WTC11 (cell line): ENCODE measurements at regions not wholly inside any gene's neighbourhood (a gene's known extent, or its start where the extent isn't known, plus 50 kb on each side); places are given as distances from the start of the nearest gene placed in this dataset.

Experiments
- ATAC-seq: fragments of 200-7000 bp; cut with Tn5 transposase; 2 replicates; pipeline ENCODE4 v1.10.0; 2021; ENCODE audit warnings: mild to moderate bottlenecking, moderate library complexity
- CTCF ChIA-PET: fragments of 300-600 bp; sonication (Branson Sonifier 250); formaldehyde crosslinking; loops from one replicate; lab custom pipeline; 2021; ENCODE audit warnings: antibody characterized with exemption; lab: Charles Lee
- POLR2A ChIA-PET: fragments of 350-600 bp; sonication (Branson Sonifier 250); formaldehyde crosslinking; loops from one replicate; lab custom pipeline; 2021; ENCODE audit warnings: antibody characterized with exemption; lab: Charles Lee
- DNase-seq: peaks from one replicate; pipeline ENCODE4 v3.0.0; 2021; ENCODE audit warnings: low spot score
- H3K27ac Mint-ChIP-seq: 2 replicates; pipeline ENCODE4 v1.8.0; 2021; ENCODE audit warnings: mixed read lengths
- H3K27me3 Mint-ChIP-seq: 2 replicates; pipeline ENCODE4 v1.8.0; 2021; ENCODE audit warnings: low read depth, mild to moderate bottlenecking, moderate library complexity, mixed read lengths
- H3K36me3 Mint-ChIP-seq: 2 replicates; pipeline ENCODE4 v1.8.0; 2021; ENCODE audit warnings: mixed read lengths
- H3K4me1 Mint-ChIP-seq: 2 replicates; pipeline ENCODE4 v1.8.0; 2022; ENCODE audit warnings: mixed read lengths
- H3K4me3 Mint-ChIP-seq: 2 replicates; pipeline ENCODE4 v1.8.0; 2021; ENCODE audit warnings: mild to moderate bottlenecking, moderate library complexity, mixed read lengths
- H3K9me3 Mint-ChIP-seq: 2 replicates; pipeline ENCODE4 v1.8.0; 2021; ENCODE audit warnings: mixed read lengths
- ATF6 ChIP-seq: sonication (generic); formaldehyde crosslinking; IDR thresholded peaks from 2 replicates; pipeline ENCODE4 v1.8.1; 2023; ENCODE audit warnings: mild to moderate bottlenecking, missing genetic modification reagents
- CDX4 ChIP-seq: fragments of 250-450 bp; sonication (Bioruptor Pico); IDR thresholded peaks from 2 replicates; pipeline ENCODE4 v1.9.0; 2021; ENCODE audit warnings: moderate library complexity, mild to moderate bottlenecking, inconsistent platforms, borderline replicate concordance
- E2F1 ChIP-seq: sonication (generic); formaldehyde crosslinking; IDR thresholded peaks from 2 replicates; pipeline ENCODE4 v1.8.0; 2022; ENCODE audit warnings: mild to moderate bottlenecking, missing genetic modification reagents
- E2F4 ChIP-seq: sonication (generic); formaldehyde crosslinking; IDR thresholded peaks from 2 replicates; pipeline ENCODE4 v1.8.1; 2022; ENCODE audit warnings: low read depth, mild to moderate bottlenecking, moderate library complexity, missing genetic modification reagents, borderline replicate concordance
- E2F5 ChIP-seq: sonication (generic); formaldehyde crosslinking; IDR thresholded peaks from 2 replicates; pipeline ENCODE4 v1.8.1; 2022; ENCODE audit warnings: mild to moderate bottlenecking, moderate library complexity, missing genetic modification reagents
- ELF4 ChIP-seq: sonication (generic); formaldehyde crosslinking; IDR thresholded peaks from 2 replicates; pipeline ENCODE4 v1.8.1; 2022; ENCODE audit warnings: low read depth, mild to moderate bottlenecking, moderate library complexity, missing genetic modification reagents
- ETV6 ChIP-seq: sonication (generic); formaldehyde crosslinking; IDR thresholded peaks from 2 replicates; pipeline ENCODE4 v1.8.1; 2022; ENCODE audit warnings: mild to moderate bottlenecking, missing genetic modification reagents
- FOXK1 ChIP-seq: sonication (generic); formaldehyde crosslinking; IDR thresholded peaks from 2 replicates; pipeline ENCODE4 v1.8.0; 2022; ENCODE audit warnings: mild to moderate bottlenecking, moderate library complexity, missing genetic modification reagents
- GRHL2 ChIP-seq: fragments of 250-450 bp; sonication (Bioruptor Pico); IDR thresholded peaks from 2 replicates; pipeline ENCODE4 v1.8.0; 2022; ENCODE audit warnings: mild to moderate bottlenecking, moderate library complexity; ENCODE audit not compliant: insufficient replicate concordance, severe bottlenecking
- HMGA2 ChIP-seq: fragments of 250-450 bp; sonication (Bioruptor Pico); IDR thresholded peaks from 2 replicates; pipeline ENCODE4 v1.4.0; 2021; ENCODE audit warnings: mild to moderate bottlenecking, moderate library complexity
- MXD4 ChIP-seq: fragments of 250-450 bp; sonication (Bioruptor Pico); IDR thresholded peaks from 2 replicates; pipeline ENCODE4 v1.8.0; 2021; ENCODE audit warnings: mild to moderate bottlenecking, moderate library complexity, borderline replicate concordance
- NFYB ChIP-seq: sonication (generic); formaldehyde crosslinking; conservative IDR thresholded peaks from 2 replicates; pipeline ENCODE4 v1.8.0; 2022; ENCODE audit warnings: low read depth, missing genetic modification reagents
- NR1H2 ChIP-seq: sonication (generic); formaldehyde crosslinking; IDR thresholded peaks from 2 replicates; pipeline ENCODE4 v1.9.0; 2021; ENCODE audit warnings: mild to moderate bottlenecking, moderate library complexity, missing genetic modification reagents
- OVOL2 ChIP-seq: fragments of 250-450 bp; sonication (Bioruptor Pico); IDR thresholded peaks from 2 replicates; pipeline ENCODE4 v1.9.0; 2021; ENCODE audit warnings: mild to moderate bottlenecking, borderline replicate concordance
- RELA ChIP-seq: sonication (generic); formaldehyde crosslinking; IDR thresholded peaks from 2 replicates; pipeline ENCODE4 v1.8.1; 2022; ENCODE audit warnings: missing genetic modification reagents, mild to moderate bottlenecking, borderline replicate concordance
- SMAD3 ChIP-seq: sonication (generic); formaldehyde crosslinking; IDR thresholded peaks from 2 replicates; pipeline ENCODE4 v1.8.0; 2022; ENCODE audit warnings: missing genetic modification reagents, mild to moderate bottlenecking, borderline replicate concordance
- SMAD4 ChIP-seq: sonication (generic); formaldehyde crosslinking; IDR thresholded peaks from 2 replicates; pipeline ENCODE4 v1.8.0; 2022; ENCODE audit warnings: mild to moderate bottlenecking, missing genetic modification reagents
- STAT6 ChIP-seq: sonication (generic); formaldehyde crosslinking; conservative IDR thresholded peaks from 2 replicates; pipeline ENCODE4 v1.8.1; 2023; ENCODE audit warnings: mild to moderate bottlenecking, low read depth, missing genetic modification reagents, moderate library complexity
- TEAD1 ChIP-seq: sonication (generic); formaldehyde crosslinking; IDR thresholded peaks from 2 replicates; pipeline ENCODE4 v1.8.0; 2022; ENCODE audit warnings: mild to moderate bottlenecking, missing genetic modification reagents
- ZBTB43 ChIP-seq: sonication (generic); formaldehyde crosslinking; IDR thresholded peaks from 2 replicates; pipeline ENCODE4 v1.8.1; 2023; ENCODE audit warnings: mild to moderate bottlenecking, missing genetic modification reagents
- ZMAT4 ChIP-seq: fragments of 250-450 bp; sonication (Bioruptor Pico); IDR thresholded peaks from 2 replicates; pipeline ENCODE4 v1.9.0; 2021; ENCODE audit warnings: mild to moderate bottlenecking
- ZNF317 ChIP-seq: sonication (generic); formaldehyde crosslinking; IDR thresholded peaks from 2 replicates; pipeline ENCODE4 v1.8.1; 2023; ENCODE audit warnings: low read depth, mild to moderate bottlenecking, moderate library complexity, missing genetic modification reagents, borderline replicate concordance
- ZNF416 ChIP-seq: fragments of 250-450 bp; sonication (Bioruptor Pico); IDR thresholded peaks from 2 replicates; pipeline ENCODE4 v1.9.0; 2021; ENCODE audit warnings: mild to moderate bottlenecking, inconsistent platforms

GRCh38 chr1:98321191-98321590, 340.3 kb upstream of the SNX7 start (continued):
- no peak for TF ChIP-seq NFYB (CRISPR knock-in tag)

GRCh38 chr1:98316286-98316905, 345.1 kb upstream of the SNX7 start:
- H3K9me3 Mint-ChIP-seq = peaks cover 2% of the 10 kb centered on the region; the same call in 1 of the 2 replicates
- no peak for DNase-seq
- TF ChIP-seq ELF4 (CRISPR knock-in tag) (no peak), HMGA2 (CRISPR knock-in tag) (no peak), SMAD3 (CRISPR knock-in tag) (no peak), E2F1 (CRISPR knock-in tag) (no peak), E2F4 (CRISPR knock-in tag) (no peak), ZNF416 (CRISPR knock-in tag) (no peak), SMAD4 (CRISPR knock-in tag) (no peak), RELA (CRISPR knock-in tag) (no peak), FOXK1 (CRISPR knock-in tag) (no peak), ZNF317 (CRISPR knock-in tag) (no peak)
- no peaks in the 10 kb centered on the region for H3K4me1 Mint-ChIP-seq
- POLR2A ChIA-PET = no interaction called here
- H3K4me3 Mint-ChIP-seq = no peak overlapping the region
- no peaks in the 10 kb centered on the region for H3K36me3 Mint-ChIP-seq
- ATAC-seq = no peak
- no peaks in the 10 kb centered on the region for H3K27me3 Mint-ChIP-seq
- no peak overlapping the region for H3K27ac Mint-ChIP-seq
- CTCF ChIA-PET = no interaction called here

GRCh38 chr1:98315309-98315708, 346.2 kb upstream of the SNX7 start:
- POLR2A ChIA-PET = no interaction called here
- H3K27me3 Mint-ChIP-seq = no peaks in the 10 kb centered on the region
- ATAC-seq = no peak
- CTCF ChIA-PET = no interaction called here
- no peaks in the 10 kb centered on the region for H3K9me3 Mint-ChIP-seq
- no peak overlapping the region for H3K4me3 Mint-ChIP-seq
- no peak for DNase-seq
- TF ChIP-seq GRHL2 (CRISPR knock-in tag) (no peak), NR1H2 (no peak), ZMAT4 (no peak), TEAD1 (CRISPR knock-in tag) (no peak), ATF6 (CRISPR knock-in tag) (no peak), STAT6 (CRISPR knock-in tag) (no peak), E2F5 (CRISPR knock-in tag) (no peak), HMGA2 (CRISPR knock-in tag) (no peak), MXD4 (CRISPR knock-in tag) (no peak), ZBTB43 (CRISPR knock-in tag) (no peak), ETV6 (CRISPR knock-in tag) (no peak), CDX4 (no peak), OVOL2 (no peak)
- TF ChIP-seq, all 79 proteins: peak for 0
- no peak overlapping the region for H3K27ac Mint-ChIP-seq
- H3K36me3 Mint-ChIP-seq = no peaks in the 10 kb centered on the region
- H3K4me1 Mint-ChIP-seq = peaks cover 4% of the 10 kb centered on the region
